ACHN (cell line): ENCODE measurements at regions not wholly inside any gene's neighbourhood (a gene's known extent, or its start where the extent isn't known, plus 50 kb on each side); places are given as distances from the start of the nearest gene placed in this dataset.
"Not testable (repeated sequence)": the region's sequence is repeated elsewhere in the genome, so short reads cannot be mapped to it uniquely, and the experiment has no call there.

Experiments used
- DNase-seq: peaks from one replicate; pipeline ENCODE4 v3.0.0-alpha.2; 2015
- in situ Hi-C: cut with HindIII; loops from 2 replicates; pipeline ENCODE4 v1.10.0; 2017; ENCODE audit warnings: low sequenced_read_pairs, low pct_ligation_motif_present, low pct_unique_long_range_greater_than_20kb

DNA sequence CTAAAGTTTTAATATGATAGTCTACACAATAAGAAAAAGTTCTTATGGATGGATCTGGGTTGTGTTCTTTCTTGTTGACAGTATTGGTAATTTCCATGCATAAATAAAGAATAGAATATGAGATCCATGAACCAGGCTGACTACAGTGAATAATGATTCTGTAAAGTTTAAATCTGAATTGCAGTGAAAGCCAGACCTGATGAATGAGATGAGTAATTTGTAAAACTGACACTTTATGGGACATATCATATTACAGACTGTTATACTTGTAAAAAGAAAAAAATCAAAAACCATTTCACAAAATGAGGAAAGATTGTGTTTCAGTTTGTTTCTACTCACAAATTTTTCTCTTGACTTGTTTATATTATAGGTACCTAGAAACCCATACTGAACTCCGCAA lies 164.9 kb upstream of the SCN7A start:
- in situ Hi-C loops: no loop called here
- DNase-seq: no peak

DNA sequence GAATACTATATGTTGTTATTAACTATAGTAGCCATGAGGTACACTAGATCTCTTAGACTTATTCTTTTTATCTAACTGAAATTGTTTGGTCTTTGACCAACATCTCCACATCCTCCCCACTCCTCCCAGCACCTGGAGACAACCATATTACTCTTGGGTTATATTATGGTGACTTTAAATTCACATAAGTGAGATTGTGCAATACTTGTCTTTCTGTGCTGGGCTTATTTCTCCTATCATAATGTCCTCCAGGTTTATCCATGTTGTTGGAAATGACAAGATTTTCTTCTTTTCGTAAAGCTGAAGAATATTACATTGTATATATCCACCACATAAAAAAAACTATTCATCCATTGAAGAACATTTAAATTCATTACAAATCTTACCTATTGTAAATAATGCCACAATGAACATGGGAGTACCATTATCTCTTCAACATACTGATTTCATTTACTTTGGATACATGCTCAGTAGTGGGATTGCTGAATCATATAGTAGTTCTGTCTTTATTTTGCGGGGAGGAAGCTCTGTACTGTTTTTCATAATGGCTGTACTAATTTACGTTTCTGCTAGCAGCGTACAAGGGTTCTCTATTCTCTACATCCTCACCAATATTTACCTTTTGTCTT lies 159.2 kb upstream of the SCN7A start:
- no peak for DNase-seq

DNA sequence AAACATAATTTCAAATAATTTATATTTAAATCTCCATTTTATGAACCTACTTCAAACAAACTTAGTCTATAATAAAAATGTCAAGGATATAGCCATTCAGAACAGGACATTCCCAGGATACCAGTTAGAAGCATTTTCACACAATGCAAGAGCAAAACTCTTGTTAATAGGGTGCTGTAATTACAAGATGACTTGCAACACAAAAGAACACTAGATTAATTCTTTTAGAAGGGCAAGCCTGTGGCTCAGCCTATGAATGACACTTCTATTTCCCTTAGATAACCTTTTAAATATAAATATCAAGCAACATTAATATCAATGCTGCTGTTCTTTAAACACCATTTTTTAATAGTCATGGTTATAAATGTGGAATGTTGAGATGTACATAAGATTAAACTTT lies 157.9 kb upstream of the SCN7A start:
- no peak for DNase-seq
- in situ Hi-C loops: no loop called here

More for the DNA sequence above, 159.2 kb upstream of the SCN7A start:
- in situ Hi-C loops: no loop called here

DNA sequence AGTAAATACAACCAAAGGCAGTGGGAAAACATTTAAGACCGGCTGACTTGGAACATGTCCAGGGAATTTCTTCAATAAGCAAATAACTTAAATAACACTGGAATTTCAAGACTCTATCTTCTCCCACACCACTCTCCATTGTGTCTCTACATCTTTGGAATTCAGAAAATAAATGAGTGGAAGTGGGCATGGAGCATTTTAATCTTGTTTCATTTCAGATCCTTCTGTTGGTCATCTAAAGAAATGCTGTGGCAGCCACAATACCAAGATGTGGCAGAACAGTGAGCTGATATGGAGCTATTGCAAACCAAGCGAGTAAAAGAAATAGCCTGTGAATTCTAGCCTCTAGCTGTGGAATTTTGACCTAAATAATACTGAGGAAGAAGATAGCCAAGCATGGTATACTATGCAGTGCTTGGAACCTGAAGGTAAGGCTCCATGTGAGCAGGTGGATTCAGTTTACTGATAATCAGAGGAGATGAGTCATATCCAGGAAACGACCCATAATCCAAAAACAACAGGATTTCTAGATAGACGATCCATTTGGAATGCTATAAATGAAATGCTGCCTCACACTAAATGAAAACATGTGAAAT lies 157.1 kb upstream of the SCN7A start:
- in situ Hi-C loops: no loop called here
- no peak for DNase-seq

DNA sequence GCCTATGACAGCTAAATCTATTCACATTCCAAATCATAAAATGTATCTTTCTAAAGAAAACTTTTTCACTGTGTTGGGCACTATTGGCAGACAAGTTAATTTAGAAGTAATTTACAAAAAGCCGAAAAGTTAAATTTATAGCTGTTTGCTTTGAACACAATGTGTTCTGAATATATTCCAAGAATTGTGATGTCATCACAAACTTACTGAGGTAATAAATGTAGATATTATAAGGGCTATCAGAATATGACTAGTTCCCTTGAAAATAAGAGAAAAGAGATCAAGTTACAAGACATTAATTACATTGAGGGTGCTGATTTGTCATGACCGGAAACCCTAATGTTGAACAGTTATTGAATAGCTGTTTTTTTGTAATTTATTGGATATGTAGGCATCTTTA lies 153.9 kb upstream of the SCN7A start:
- in situ Hi-C loops: no loop called here
- DNase-seq: no peak

DNA sequence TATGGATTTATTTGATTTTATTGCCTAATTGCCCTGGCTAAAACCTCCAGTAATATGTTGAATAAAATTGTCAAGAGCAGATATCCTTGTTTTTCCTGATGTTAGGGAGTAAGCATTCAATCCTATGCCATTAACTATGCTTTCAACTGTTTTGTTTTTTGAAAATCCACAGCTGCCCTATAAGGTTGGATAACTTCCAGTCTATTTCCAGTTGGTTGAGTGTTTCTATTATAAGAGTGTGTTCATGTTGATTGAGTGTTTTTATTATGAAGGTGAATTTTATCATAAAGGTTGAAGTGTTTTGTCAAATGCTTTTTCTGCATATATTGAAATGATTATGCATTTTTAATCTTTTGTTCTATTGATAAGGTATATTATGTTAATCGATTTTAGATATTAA lies 149.9 kb upstream of the SCN7A start:
- in situ Hi-C loops: no loop called here
- no peak for DNase-seq

DNA sequence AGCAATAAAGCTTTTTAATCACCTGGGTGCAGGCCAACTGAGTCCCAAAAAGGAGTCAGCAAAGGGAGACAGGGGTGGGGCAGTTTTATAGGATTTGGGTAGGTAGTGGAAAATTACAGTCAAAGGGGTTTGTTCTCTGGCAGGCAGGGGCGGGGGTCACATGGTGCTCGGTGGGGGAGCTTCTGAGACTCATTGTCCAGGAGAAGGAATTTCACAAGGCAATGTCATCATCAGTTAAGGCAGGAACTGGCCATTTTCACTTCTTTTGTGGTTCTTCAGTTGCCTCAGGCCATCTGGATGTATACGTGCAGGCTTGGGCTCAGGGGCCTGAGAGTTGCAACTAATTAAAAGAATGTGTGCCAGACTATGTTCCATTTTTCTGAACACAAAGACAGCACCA lies 147.5 kb upstream of the SCN7A start:
- DNase-seq, in situ Hi-C loops: not testable (repeated sequence)

DNA sequence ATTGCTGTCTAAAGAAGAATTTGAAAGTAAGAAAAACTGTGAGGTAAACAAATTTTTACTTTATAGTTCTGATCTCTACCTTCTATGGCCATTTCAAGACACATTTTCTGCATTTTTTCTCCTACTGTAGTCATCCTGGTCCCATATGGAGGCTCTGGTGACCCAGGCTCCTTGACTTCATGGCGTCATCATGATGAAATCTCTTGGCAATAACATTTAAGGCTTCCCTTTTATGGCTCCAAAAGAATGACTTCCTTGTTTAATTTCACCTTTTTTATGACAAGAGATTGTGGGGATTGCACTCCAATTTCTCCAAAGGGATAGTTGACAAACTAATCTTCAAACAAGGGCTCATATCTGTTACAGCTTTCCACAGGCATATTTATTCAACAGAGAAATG lies 143.0 kb upstream of the SCN7A start:
- DNase-seq: no peak
- in situ Hi-C loops: no loop called here

DNA sequence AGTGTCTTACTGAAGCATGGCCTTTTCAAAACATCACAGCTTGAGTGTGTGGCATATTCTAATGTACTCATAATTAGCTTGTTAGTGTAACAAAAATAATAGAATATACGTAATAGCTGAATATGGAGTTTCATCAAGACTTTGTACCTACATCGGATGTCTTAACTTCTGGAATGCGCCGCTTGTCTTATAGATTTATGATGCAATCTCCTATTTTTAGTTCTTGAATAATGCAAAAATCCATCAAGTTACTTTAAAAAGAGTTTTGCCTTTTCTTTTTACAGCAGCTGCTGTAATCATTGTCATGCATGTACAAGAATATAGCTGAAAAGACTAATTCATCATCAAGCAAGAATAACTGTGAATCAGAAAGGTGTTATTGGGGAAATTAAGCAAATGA lies 140.7 kb upstream of the SCN7A start:
- in situ Hi-C loops: no loop called here

DNA sequence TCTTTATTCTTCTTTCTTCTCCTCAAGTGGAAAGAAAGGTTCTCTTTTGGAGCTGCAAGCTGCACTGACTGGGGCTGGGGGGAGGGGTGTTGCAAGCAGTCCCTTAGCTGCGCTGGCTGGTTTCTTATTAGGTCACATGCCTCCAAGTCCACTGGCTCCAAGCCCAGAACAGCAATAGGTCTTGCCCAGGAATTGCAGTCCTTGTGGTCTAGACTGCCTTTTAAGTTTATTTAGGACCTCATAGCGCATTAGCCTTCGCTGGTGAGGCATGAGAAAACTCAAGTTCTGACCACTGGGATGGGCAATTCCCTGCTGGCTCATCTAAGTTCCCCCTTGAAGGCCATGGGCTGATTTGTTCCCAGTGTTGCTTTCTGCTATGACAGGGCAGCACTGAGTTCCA lies 138.6 kb upstream of the SCN7A start:
- in situ Hi-C loops: no loop called here
- DNase-seq: peak; percentile 77

More for the DNA sequence above, 140.7 kb upstream of the SCN7A start:
- no peak for DNase-seq

DNA sequence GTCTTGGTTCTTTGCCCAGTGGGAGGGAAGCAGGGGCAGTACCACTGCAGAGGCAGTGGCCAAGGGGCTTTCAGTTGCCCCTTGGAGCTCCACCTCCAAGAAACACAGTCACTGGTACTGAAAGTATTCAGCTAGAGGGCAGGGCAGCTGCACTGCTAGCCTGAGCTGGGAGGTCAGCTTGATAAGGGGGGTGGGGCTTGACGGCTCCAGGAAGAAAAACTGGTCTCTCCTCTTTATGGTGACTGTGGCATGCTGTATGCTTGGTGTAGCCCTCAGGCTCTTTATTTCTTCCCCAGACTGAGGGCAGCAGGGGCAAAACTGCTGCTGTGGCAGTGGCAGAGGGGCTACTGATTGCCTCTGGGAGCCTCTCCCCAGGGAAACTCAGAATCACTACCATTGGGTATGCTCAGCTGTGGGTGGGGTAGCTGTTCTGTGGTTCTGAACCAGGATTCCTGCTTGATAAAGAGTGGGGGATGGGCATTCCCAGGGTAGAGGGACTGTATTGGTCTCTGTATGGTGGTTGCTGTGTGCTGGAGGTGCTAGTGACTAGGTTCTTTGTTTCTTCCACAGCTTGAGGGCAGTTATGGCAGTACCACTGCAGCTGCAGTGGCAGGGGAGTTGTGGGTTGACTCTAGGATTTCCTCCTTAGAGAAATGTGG lies 134.6 kb upstream of the SCN7A start:
- DNase-seq: no peak
- in situ Hi-C loops: no loop called here

DNA sequence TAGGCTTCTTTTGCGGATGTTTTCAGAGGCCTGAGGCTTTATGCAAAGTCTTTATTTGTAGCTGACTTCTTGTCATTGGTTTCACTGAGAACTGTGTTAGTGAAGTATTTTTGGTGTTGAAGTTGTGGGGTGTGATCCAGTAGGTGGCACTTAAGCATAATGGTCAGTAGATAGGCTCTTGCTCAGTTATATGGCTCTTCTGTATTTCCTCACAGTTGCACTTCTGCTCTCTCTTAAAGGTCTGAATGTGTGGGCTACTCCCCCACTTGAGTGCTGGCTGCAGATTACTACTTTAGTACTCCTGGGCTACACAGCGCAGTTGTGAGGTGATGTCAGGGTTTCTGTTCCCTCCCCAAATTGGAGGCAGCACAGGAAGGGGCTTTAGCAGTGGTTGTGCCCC lies 133.8 kb upstream of the SCN7A start:
- DNase-seq: no peak
- in situ Hi-C loops: no loop called here

DNA sequence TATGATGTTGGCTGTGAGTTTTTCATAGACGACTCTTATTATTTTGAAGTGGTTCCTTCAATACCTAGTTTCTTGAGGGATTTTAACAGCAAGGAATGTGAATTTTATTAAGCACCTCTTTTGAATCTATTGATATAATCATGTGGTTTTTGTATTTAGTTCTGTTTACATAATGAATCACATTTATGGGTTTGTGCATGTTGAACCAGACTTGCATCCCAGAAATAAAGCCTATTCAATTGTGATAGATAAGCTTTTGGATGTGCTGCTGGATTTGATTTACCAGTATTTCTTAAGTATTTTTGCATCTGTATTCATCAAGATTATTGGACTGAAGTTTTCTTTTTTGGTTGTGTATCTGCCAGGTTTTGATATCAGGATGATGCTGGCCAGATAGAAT lies 131.6 kb upstream of the SCN7A start:
- DNase-seq: no peak
- in situ Hi-C loops: no loop called here

DNA sequence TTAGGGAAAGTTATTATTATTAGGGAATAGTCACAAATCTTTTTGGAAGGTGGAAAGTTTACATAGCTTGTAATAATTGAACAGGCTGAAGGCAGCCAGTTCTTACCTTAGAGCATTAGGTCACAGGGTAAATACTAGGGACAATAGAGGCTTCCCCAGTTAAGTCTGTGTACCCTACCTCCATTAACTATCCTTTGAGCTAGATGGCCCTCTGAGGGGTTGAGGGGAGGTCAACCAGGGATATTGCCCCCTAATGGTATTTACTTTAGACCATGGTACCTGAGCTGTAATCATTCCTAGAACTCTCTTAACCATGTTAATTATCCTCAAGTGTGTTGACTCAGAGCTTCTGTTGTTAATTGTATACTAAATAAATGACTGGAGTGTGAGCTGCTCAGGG lies 120.5 kb upstream of the SCN7A start:
- DNase-seq: no peak
- in situ Hi-C loops: no loop called here

DNA sequence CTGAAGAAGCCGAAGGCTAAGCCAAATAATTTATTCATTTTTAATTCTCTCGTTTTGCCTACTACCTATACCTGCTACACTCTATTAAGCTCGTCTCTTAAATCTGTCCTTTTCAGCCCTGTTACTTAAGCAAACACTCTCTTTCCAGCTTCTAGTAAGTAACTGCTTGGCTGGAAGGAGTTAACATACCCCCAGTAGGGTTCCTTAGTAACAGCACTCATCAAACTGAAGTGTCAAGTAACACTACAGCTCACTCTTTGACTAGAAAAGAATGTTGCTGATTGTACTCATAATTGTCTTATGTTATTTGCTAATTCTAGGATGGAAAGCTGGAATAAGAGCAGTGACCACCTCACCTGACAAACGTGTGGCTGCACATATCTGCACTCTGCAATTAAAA lies 120.0 kb upstream of the SCN7A start:
- no peak for DNase-seq
- in situ Hi-C loops: no loop called here

DNA sequence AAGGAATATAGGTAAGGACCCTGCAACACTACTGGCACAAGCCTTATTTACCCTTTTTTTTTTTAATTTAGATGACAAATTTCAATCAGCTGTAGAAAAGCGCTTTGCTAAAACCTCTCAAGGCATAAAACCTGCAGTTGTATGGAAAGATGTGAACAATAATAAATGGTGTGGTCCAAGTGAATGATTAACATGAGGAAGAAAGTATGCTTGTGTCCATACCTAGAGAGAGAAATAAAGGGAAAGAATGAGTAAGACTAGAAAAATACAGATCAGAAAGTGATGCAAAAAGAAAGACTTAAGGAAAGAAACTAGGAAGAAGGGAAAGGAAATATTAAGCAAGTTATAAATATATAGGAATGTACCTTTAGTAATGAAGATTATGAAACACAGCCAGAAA lies 119.2 kb upstream of the SCN7A start:
- in situ Hi-C loops: no loop called here
- DNase-seq: no peak

DNA sequence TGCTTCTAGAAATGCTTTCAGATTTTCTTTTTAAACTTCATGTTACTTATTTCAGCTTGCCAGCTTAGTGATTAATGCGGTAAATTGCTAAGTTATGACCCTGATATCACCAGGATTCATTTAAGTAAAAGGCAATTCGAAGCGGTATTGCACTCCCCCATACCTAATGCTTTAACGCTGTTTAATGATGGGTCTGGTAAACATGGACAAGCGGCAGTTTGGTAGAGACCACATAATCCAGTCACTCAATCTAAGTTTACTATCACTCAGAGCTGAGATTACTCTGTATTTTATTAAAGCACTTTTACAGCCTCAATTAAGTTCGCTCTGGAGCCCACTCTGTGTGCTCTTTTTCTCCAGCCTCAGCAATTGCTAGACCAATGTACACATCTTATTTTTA lies 118.2 kb upstream of the SCN7A start:
- DNase-seq: no peak
- in situ Hi-C loops: no loop called here

DNA sequence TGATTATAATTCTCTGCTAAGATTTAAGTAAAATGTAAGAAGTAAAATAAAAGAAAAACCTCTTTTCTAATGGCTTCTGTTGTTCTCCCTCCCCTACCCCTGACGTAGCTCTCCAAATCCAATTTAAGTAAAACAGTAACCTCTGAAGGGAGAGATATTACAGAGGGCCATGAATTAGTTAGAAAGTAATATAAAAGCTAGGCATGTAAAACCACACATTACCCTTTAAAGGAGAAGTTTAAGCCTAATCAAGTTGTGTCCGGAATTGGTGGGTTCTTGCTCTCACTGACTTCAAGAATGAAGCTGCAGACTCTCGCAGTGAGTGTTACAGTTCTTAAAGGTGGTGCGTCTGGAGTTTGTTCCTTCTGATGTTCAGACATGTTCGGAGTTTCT lies 116.9 kb upstream of the SCN7A start:
- in situ Hi-C loops: no loop called here
- no peak for DNase-seq

DNA sequence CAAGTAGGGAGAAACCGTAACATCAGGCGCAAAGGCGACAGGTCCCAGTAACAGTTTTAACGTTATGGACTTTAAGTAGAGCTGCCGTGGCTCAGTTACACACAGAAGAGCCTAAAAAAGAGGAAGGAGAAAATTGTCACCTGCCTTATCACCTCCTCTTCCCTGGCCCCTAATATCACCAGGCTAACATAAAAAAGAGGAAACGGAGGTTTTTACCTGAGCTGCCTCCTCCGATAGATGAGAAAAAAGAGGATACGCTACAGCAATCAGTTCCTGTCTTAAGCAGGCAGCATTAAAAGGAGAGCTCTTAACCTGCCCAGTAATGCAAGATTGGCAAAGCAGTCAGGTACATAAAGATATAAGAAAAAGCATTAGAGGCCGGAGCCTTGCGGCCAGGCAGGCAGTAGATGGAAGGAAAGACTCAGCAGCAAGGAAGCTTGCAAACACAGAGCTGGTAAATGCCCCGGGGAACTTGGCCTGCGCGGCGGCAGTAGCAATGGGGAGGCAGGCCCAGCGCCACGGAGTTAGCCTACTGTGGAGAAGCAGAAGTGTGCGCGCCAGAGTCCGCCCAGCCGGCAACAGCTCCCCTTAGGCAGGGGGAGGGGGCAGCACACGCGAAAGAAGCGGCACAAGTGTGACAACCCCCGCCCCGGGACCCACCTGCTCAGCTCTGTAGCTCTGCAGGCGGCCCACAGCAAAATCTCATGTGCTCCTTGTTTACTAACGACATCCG lies 116.3 kb upstream of the SCN7A start:
- DNase-seq: no peak
- in situ Hi-C loops: no loop called here
